OCI-LY7 (cell line): ENCODE measurements at regions not wholly inside any gene's neighbourhood (a gene's known extent, or its start where the extent isn't known, plus 50 kb on each side); places are given as distances from the start of the nearest gene placed in this dataset.
A peak's percentile ranks its signal among the peaks of the same experiment; 100 is the strongest.

ENCODE experiments used
- BruUV-seq: library from RNA; stranded (reverse); fragments of 400-500 nt; replicated peaks from 2 replicates; lab custom pipeline; 2021; lab: Mats Ljungman, UMichigan
- CTCF ChIA-PET: fragments of 300-600 bp; sonication (Branson Sonifier 250); formaldehyde crosslinking; loops from one replicate; lab custom pipeline; 2022; ENCODE audit warnings: antibody characterized with exemption; ENCODE audit not compliant: unreplicated experiment; lab: Charles Lee
- POLR2A ChIA-PET: fragments of 300-600 bp; sonication (Branson Sonifier 250); formaldehyde crosslinking; loops from one replicate; lab custom pipeline; 2022; ENCODE audit warnings: antibody characterized with exemption; lab: Charles Lee
- DNase-seq: peaks from one replicate; pipeline ENCODE4 v3.0.0-alpha.2; 2015; ENCODE audit warnings: low spot score
- H2AFZ ChIP-seq: fragments of 200-600 bp; sonication (generic), shearing (Covaris generic); 2 replicates; pipeline ENCODE4 v1.6.1; 2014; ENCODE audit warnings: mild to moderate bottlenecking, antibody characterized with exemption, low read length, moderate library complexity
- H3K27ac ChIP-seq: fragments of 200-600 bp; sonication (generic); 2 replicates; pipeline ENCODE4 v1.5.1; 2014; ENCODE audit warnings: mixed run types, low read depth, mild to moderate bottlenecking, moderate library complexity, low read length, inconsistent platforms; ENCODE audit not compliant: poor library complexity, severe bottlenecking
- H3K36me3 ChIP-seq: fragments of 200-600 bp; sonication (generic); 2 replicates; pipeline ENCODE4 v1.6.1; 2014; ENCODE audit warnings: mild to moderate bottlenecking, antibody characterized with exemption, low read length, moderate library complexity, mixed read lengths; ENCODE audit not compliant: insufficient read depth
- H3K4me1 ChIP-seq: fragments of 200-600 bp; sonication (generic); 2 replicates; pipeline ENCODE4 v1.5.1; 2014; ENCODE audit warnings: mild to moderate bottlenecking, low read length; ENCODE audit not compliant: insufficient read depth, poor library complexity, severe bottlenecking
- H3K4me2 ChIP-seq: fragments of 200-600 bp; sonication (generic); 2 replicates; pipeline ENCODE4 v1.6.1; 2014; ENCODE audit warnings: mild to moderate bottlenecking, low read length
- H3K4me3 ChIP-seq: fragments of 200-600 bp; sonication (generic); 2 replicates; pipeline ENCODE4 v1.5.1; 2014; ENCODE audit warnings: mild to moderate bottlenecking, low read depth, low read length; ENCODE audit not compliant: poor library complexity, severe bottlenecking
- H3K79me2 ChIP-seq: fragments of 200-600 bp; sonication (generic); 2 replicates; pipeline ENCODE4 v1.6.1; 2016; ENCODE audit warnings: low read depth, mild to moderate bottlenecking, low read length, moderate library complexity, mixed read lengths; ENCODE audit not compliant: insufficient read depth
- H3K9me2 ChIP-seq: fragments of 200-600 bp; sonication (generic); 2 replicates; pipeline ENCODE4 v1.6.1; 2016; ENCODE audit warnings: mild to moderate bottlenecking, low read length, mixed read lengths; ENCODE audit not compliant: insufficient read depth
- H3K9me3 ChIP-seq: fragments of 200-600 bp; sonication (generic); 2 replicates; pipeline ENCODE4 v1.6.1; 2014; ENCODE audit warnings: mild to moderate bottlenecking, mixed run types, low read length, mixed read lengths
- H4K20me1 ChIP-seq: fragments of 200-600 bp; sonication (generic); 2 replicates; pipeline ENCODE4 v1.6.1; 2014; ENCODE audit warnings: mild to moderate bottlenecking, antibody characterized with exemption, low read length, moderate library complexity, mixed read lengths; ENCODE audit not compliant: insufficient read depth
- CTCF ChIP-seq: fragments of 200-600 bp; sonication (generic); conservative IDR thresholded peaks from 2 replicates; pipeline ENCODE4 v1.5.1; 2014; ENCODE audit warnings: mild to moderate bottlenecking, antibody characterized with exemption, low read length, moderate library complexity, mixed read lengths
- EZH2phosphoT487 ChIP-seq: fragments of 200-600 bp; sonication (generic); IDR thresholded peaks from 2 replicates; pipeline ENCODE4 v1.6.1; 2018; ENCODE audit warnings: low read depth, borderline replicate concordance, mild to moderate bottlenecking, mixed run types, antibody characterized with exemption, low read length, moderate library complexity, mixed read lengths
- intact Hi-C: fragments of 100-400 bp; cut with micrococcal nuclease; formaldehyde crosslinking; loops from one replicate; pipeline ENCODE4 v1.10.0; 2022; ENCODE audit not compliant: unreplicated experiment

DNA sequence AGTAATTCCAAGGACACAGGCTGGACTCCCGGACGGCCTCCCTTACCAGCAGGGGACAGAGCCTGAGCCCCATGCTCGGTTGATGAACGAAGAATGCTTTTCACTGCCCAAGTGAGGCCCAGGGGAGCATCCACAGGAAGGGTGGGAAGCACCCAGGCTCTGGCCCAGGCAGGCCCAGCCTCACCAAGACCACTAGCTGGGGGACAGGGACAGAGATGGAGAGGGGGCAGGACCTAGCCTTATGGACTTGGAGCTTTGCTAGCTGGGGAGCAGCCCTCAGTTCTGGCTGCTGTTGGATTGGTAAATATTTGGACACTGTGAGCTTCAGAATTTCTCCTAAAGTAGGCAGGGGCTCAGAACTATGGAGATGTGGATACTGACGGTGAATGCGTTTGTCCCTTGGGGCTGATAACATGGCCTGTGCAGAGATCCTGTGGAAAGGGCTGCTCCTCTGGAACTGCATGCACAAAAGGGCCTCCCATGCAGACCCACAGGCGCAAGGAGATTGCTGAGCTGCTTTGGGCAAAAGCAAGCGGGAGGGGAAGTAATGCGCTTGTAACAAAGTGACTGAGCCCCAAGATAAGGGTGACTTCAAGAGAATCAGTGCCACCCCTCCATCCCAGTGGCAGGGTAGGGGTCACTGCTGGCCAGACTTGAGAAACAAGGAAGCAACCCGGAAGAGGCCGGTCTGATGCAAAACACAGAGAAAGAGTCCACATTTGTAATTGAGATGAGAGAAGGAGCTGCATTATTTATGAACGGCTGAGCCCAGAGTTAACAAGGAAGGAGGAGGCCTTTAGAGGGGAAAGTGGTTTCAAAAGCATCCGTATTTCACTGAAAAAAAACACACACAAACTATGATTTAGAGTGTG, 70.1 kb upstream of the MEF2A start:
- DNase-seq, result no peak
- POLR2A ChIA-PET, result interaction anchor here (1.2 kb wide), 1 partner anchor 90 kb away, joined by 3 read pairs; no protein-coding TSS in a partner anchor

GRCh38 chr15:99496302-99496629, 69.5 kb upstream of the MEF2A start:
- Histone ChIP-seq H3K79me2 (no peaks in the 10 kb centered on the region), H3K4me1 (no peaks in the 10 kb centered on the region), H3K4me3 (no peak overlapping the region), H3K9me2 (no peaks in the 10 kb centered on the region), H3K9me3 (no peaks in the 10 kb centered on the region), H3K27ac (no peak overlapping the region), H3K4me2 (no peak overlapping the region), H4K20me1 (no peaks in the 10 kb centered on the region), H2AFZ (peak overlapping the region; percentile 40; the same call in 1 of the 2 replicates), H3K36me3 (no peaks in the 10 kb centered on the region)
- ChIA-PET POLR2A (interaction anchor here (1.2 kb wide), 1 partner anchor 90 kb away, joined by 3 read pairs; no protein-coding TSS in a partner anchor), CTCF (no interaction called here)
- intact Hi-C loops, result no loop called here
- no peak for DNase-seq
- no peak for TF ChIP-seq EZH2phosphoT487
- no TSS peak for BruUV-seq

More for the DNA sequence above, 70.1 kb upstream of the MEF2A start:
- Histone ChIP-seq H3K79me2 (no peaks in the 10 kb centered on the region), H3K9me2 (no peaks in the 10 kb centered on the region), H3K4me3 (no peak overlapping the region), H3K27ac (no peak overlapping the region), H3K36me3 (no peaks in the 10 kb centered on the region), H3K4me1 (no peaks in the 10 kb centered on the region), H2AFZ (peak overlapping the region; percentile 40; the same call in 1 of the 2 replicates), H4K20me1 (no peaks in the 10 kb centered on the region), H3K4me2 (no peak overlapping the region), H3K9me3 (no peaks in the 10 kb centered on the region)
- TF ChIP-seq CTCF (no peak), EZH2phosphoT487 (no peak)
- BruUV-seq, result no TSS peak
- CTCF ChIA-PET, result no interaction called here
- intact Hi-C loops, result no loop called here

DNA sequence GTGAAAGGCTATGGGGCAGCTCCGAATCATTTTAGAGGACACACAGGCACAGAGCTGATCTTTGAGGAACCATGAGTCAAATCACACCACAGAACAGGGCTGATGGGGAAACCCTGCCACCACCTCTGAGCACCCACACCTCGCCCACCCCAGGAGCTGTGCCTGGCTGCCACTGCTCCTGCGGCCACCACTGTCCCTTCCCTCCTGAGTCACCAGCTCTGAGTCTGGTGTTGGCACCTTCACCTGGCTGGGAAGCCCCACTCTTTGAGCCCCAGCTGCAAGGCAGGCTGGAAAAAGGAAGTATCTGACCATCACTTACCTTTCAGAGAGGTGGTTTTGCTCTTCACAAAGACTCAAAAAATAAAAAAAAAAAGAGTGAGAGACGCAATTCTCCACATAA, 63.6 kb upstream of the MEF2A start:
- ChIA-PET POLR2A (interaction anchor here (0.6 to 2.7 kb wide), 4 partner anchors 9 to 231 kb away, joined by 3 to 19 read pairs (median 6); no protein-coding TSS in a partner anchor), CTCF (no interaction called here)
- H3K79me2 ChIP-seq, result no peaks in the 10 kb centered on the region
- peak overlapping the region; percentile 19 for H3K27ac ChIP-seq
- peaks cover 44% of the 10 kb centered on the region for H3K4me1 ChIP-seq
- no TSS peak for BruUV-seq
- intact Hi-C loops, result no loop called here
- peak overlapping the region; percentile 96 for H2AFZ ChIP-seq
- H3K36me3 ChIP-seq, result no peaks in the 10 kb centered on the region
- no peak overlapping the region for H3K4me3 ChIP-seq
- H3K9me2 ChIP-seq, result no peaks in the 10 kb centered on the region
- no peaks in the 10 kb centered on the region for H4K20me1 ChIP-seq
- peak overlapping the region; percentile 58; the same call in 1 of the 2 replicates for H3K4me2 ChIP-seq
- no peak for TF ChIP-seq EZH2phosphoT487
- no peak for TF ChIP-seq CTCF
- H3K9me3 ChIP-seq, result no peaks in the 10 kb centered on the region; the same call in 1 of the 2 replicates
- DNase-seq, result peak; percentile 22
